HG02884 (cell line): ENCODE measurements at regions not wholly inside any gene's neighbourhood (a gene's known extent, or its start where the extent isn't known, plus 50 kb on each side); places are given as distances from the start of the nearest gene placed in this dataset.

Source experiments
- ATAC-seq: cut with Tn5 transposase; IDR thresholded peaks from one replicate; pipeline ENCODE4 v1.9.1; 2021; ENCODE audit warnings: mild to moderate bottlenecking, moderate library complexity; ENCODE audit not compliant: unreplicated experiment

DNA sequence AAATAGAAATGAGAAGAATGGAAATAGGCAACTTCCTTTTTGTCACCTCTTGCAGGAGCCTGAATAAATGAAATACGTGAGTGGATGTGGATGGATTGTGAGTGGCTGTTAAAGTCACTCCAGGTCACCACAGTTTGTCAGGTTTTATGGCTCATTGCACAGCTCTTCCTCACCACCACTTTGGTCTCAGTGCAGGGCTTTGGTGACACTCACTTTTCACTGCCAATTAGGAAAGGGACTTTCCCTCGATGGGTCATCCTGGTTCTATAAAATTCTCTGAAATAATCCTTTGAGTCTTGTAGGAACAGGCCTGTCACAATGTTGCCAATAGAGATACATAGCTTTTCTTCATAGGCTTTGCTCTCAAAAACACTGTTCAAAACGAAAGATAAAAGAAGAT is 172.4 kb upstream of the C11orf87 start:
- no peak for ATAC-seq

DNA sequence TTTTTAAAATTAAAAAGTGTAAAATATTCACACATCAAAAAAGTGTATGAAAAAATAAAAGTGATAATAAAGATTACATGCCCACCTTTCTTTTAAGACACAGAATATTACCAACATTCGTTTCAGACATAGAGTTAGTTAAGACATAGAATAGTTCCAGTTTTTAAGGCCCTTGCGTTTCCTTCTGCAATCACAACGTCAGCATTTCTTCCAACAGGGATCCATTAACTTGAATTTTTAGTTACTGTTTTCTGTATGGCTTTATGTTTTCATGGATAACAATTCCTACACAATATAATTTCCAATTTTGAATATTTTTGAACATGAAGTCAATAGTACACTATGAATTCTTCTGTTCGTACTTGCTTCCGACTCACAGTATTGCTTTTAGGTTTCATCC is 170.8 kb upstream of the C11orf87 start:
- no peak for ATAC-seq

DNA sequence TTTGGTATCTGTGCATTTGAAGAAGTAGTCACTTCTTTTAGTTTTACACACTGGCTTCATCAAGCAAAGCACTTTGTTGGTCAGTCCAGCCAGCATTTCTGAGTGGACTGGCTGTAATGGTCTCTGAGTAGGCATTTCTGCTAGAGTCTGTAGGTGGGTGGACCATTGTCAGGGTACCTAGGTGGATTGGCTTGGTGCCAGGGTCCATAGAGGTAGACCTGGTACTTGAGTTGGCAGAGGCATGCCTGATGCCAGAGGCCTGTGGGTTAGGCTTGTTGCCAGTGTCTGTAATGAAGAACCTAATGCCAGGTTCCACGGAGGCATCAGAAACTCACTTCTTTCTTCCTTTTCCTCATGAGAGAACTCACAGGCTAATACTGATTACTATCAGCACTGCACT is 157.9 kb upstream of the C11orf87 start:
- ATAC-seq: no peak

DNA sequence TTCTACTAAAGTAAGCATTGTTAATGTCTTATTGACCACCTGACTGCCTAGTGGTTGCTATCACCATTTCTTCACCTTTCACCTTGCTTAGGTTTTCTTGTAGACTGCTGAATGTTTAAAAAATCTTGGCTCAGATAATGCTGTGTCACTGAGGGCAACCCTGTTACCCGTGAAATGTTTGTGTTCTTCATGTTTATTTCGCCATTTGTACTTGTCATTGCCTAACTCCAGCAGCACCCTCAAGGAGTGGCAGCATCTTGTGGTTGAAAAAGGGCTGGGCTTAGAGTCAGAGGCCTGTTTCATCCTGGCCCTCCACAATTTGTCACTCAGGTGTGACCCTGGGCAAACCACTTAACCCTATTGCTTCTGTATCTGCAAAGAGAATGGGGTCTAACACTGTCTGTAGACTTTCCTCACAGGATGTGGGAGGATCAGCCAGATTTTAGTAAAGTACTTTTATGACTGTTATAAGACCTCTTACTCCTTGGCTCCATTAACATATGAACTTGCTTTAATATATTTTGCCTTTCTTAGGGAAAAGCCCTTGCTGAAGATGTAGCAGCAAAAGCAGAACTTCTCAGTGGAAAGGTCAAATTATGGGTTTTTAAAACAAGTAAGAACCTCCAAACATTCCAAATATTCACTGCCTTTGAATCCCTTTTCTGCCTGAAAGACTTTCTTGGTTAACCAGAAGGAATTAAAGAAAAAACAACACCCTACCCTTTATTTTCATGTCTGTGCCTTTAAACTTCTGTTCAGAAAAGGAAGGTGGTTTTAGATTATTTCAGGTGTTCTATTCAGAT is 154.5 kb upstream of the C11orf87 start:
- ATAC-seq: no peak

DNA sequence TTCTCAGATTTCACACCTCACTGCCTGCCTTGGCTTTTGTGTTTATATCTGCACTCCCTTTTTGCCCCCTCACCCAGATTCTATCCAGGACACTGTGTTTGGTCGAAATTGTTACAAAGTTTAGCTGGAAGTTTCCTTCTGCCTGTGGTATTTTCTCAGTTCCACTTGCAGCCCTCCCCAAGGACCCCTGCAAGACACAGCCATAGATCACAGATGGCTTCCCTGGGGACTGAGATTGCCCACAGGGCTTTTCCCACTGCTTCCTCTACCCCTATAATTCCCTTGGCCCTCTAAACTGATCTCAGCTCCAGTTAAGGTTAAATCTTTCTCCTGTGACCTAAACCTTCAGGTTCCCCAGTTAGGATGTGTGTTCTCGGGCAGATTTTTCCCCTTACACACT is 146.1 kb upstream of the C11orf87 start:
- ATAC-seq: no peak

DNA sequence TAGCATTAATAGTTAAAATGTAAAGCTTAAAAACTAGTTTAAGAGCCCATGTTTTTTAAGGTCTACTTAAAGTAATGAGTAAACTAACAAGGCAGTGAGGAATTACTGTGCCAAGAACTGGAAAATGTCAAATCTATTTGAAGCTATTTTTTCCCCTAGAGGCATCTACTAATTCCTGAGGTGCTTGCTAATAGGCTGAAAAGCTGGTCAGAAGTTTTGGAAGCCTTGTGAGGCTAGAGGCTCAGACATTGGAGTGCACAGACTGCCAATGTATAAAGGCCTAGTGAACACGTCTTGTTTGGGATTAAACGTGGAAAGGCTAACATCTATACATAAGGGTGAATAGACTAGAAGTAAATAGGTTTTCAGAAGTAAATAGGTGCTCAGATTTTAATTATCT is 136.5 kb upstream of the C11orf87 start:
- no peak for ATAC-seq

DNA sequence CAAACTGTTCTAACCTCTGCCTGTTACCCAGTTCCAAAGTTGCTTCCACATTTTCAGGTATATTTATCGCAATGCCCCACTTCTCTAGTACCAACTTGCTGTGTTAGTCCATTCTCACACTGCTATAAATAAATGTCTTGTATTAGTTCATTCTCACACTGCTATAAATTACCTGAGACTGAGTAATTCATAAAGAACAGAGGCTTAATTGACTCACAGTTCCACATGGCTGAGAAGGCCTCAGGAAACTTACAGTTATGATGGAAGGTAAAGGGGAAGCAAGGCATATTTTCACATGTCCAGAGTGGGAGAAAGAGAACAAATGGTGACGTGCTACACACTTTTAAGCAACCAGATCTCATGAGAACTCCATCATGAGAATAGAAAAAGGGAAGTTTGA is 130.4 kb upstream of the C11orf87 start:
- no peak for ATAC-seq

DNA sequence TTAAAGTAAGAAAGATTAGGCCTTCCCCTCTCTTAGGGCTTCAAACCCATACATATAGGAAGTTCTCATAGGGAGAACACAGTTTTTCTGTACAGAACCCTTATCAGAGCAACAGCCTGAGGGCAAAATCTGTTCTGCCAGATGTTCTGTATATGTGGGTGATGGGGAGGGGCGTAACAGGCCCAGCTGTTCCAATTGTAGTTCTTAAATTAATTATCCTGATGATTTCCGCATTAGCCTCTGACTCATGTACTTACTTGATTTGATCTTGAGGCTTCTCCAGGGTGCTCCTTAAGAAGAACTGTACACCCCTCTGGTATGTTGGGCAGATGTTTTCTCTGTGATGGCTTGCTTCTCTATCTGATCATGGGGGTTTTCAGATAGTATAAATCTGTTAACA is 123.1 kb upstream of the C11orf87 start:
- no peak for ATAC-seq

DNA sequence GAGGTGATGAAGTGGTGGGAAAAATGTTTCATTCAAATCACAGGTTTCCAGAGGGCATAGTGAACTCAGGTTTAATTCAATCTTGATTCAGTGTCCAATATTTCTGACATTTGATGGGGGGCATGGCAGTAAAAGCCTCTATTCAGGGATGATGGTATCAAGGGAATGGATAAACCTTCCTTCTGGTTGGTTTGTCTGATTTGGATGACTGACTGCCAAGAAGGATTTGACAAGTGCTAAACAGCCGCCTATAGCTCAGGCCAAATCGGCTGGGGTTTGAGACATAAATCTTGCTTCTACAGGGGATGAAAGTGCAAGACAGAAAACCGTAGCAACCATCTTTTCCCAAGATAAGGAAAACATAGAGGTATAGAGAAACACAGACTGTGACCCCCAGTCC is 121.8 kb upstream of the C11orf87 start:
- no peak for ATAC-seq

DNA sequence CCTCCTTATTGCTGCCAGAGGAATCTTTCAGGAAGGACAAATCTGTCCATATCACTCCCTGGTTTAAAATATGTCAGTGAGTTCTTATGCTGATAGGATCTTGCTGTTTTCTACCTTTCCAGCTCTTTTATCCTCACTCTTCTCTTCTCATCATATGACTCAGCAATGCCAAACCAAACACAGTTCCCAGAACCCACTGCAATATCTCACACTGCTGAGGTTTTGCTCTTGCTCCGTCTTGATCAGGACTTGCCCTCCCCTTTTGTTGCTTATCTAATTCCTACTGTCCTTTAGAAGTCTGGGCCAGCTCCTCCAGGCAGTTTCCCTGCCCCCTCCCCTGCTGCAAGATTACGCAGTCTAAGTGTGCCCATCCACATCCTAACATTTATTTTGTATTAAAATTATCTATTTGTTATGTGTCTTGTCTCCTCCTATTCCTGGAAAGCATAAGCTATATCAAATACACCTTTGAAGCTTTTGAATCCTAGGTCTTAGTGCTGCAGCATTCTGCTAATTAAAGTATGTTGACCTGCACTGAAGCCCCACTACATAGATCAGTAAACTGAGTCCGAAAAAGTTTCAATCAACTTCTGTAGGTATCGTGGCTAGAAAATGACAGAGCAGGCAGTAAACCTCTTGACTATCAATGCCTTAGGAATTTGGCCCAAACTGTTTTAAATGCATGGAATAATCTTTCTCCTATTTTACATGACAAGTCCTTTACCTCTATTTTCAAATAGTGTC is 119.2 kb upstream of the C11orf87 start:
- ATAC-seq: no peak

DNA sequence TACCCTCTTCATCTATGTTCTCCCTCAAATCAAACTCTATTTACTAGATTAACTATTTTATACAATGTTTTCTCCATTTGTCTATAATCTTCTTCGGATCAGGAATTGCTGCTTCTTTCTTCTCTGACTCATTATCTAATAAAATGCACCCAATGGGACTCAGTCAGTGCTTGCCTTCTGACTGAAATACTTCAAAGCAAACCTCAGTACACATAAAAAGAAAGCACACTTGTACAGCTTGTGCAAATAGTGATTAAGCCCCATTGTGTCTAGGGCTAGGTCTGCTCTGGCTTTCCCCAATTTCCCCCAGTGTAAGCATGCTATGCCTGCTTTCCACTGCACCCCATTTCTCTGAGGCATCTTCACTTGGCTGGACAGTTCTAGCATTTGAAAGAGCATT is 118.6 kb upstream of the C11orf87 start:
- ATAC-seq: no peak

DNA sequence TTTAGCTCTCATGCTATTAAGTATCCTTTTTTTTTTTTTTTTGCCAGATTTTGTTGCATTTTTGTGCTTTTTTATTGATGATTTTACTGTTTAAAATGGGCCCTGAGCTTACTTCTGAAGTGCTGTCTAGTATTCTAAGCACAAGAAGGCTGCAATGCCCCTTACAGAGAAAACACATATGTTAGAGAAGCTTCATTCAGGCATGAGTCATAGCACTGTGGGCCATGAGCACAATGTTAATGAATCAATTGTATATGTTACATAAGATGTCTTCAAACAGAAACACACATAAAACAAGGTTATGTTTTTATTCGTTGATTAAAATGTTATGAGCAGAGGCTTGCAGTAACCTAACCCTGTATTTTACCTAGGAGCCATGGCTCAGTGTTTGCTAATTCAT is 117.8 kb upstream of the C11orf87 start:
- ATAC-seq: no peak

DNA sequence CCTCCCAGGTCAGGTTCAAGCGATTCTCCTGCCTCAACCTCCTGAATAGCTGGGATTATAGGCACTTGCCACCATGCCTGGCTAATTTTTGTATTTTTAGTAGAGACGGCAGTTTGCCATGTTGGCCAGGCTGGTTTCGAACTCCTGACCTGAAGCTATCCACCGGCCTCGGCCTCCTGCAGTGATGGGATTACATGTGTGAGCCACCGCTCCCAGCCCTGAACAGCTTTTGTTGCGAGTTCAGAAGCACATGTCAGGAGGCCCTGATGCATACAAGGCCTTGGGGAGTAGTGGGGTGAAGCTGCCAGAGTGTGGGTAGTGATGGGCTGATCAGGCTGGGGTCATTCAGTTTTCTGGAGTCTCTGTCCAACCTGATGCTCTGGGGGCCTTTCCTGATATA is 117.0 kb upstream of the C11orf87 start:
- no peak for ATAC-seq

DNA sequence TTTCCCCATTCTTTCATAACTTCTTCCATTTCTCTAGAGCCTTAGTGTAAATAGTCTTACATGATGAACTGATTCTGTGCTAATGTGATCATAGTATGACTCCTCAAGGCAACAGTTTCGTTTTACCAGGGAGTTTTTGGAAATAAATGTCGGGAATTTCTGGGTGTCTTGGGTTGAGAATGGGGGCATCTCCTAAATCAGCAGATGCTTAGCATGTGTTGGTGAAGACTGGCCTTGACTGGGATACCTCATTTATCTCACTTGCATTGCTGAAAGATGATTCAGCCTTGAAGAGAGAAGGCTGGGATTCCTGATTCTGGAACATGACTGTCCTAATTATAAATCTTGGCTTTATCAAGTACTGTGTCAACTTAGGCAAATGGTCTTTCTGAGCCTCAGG is 115.7 kb upstream of the C11orf87 start:
- no peak for ATAC-seq

DNA sequence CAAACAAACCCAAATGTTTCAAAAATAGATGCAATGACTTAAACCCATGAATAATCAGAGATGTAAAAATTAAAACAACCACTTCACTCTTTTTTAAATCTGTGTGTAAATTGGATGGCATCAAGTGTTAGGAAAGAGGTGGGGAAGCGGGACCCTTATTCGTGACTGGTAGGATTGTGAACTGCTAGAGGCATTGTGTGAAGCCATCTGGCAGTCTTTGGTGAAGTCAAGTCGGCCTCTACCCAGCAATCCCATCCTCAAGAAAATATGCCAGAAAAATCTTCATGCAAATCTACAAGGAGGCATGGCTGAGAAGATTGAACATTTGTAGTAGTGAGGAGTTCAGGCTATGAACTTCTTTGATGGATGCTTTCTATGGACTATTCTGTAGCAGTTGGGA is 114.6 kb upstream of the C11orf87 start:
- no peak for ATAC-seq

DNA sequence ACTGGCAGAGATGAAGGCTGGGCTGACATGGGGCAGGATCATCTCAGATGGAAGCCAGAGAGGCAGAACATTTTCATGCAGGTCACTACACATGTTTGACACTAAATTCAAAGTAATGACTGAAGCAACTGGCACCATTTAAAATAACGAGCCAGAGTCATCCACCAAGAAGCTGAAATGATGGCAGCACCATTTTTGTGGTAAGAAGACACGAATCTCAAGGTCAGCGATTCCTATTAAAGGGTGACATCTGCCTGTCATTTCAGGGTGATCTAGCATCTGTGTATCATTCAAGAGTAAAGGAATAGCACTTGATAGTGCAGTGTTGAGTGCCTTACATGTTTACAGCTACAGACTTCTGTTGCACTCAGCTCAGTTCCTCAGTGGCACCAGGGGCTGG is 113.4 kb upstream of the C11orf87 start:
- no peak for ATAC-seq

DNA sequence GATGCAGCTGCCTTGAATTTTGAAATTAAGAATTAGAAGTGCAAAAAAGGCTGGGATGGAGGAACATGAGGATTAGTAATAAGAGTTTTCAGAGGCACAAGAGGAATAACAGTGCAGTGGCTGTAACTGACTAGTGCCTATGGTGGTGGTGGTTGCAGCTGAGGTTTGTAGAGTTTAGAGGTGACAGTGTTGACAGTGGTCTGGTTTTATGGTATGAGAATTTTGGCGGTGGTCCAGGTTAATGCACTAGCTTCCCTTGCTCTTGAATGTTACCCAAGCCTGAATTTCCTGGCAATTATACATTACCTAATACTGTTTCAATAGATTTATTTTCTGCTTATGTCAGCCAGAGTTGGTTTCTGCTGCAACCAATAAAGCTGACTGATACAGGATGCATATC is 112.8 kb upstream of the C11orf87 start:
- no peak for ATAC-seq

DNA sequence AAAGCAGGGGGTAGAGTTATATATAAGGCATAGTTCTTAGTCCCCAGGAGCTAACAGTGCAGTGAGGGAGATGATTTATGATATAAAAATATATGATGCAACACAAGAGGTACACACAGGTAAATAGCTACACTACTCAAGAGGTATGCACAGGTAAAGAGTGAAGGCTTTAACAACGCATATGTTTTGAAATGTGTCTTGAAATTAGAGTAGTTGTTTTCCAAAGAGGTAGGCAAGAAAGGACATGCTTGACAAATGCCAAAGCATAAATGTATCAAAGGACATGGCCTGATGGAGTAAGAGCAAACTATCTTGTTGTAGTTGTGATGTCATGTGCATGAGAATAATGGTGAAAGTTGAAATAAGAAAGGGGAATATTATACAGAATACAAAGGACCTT is 104.3 kb upstream of the C11orf87 start:
- no peak for ATAC-seq

DNA sequence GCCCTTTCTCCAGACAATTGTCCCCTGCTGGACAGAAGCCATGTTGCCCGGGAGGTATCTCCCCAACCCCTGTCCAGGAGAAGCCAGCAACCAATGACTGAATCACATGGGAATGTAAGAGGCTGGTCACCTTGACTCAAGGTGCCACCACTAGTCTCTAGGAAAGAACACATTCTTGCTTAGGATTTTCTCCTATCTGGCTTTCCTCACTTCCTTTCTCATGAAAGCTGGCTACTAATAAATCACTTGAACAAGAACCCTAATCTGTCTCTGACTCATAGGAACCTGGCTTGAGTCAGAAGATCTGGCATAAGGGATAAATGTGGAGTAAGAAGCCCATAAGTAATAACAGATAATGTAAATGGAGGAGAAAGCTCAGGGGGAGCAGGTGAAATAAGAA is 101.4 kb upstream of the C11orf87 start:
- no peak for ATAC-seq

DNA sequence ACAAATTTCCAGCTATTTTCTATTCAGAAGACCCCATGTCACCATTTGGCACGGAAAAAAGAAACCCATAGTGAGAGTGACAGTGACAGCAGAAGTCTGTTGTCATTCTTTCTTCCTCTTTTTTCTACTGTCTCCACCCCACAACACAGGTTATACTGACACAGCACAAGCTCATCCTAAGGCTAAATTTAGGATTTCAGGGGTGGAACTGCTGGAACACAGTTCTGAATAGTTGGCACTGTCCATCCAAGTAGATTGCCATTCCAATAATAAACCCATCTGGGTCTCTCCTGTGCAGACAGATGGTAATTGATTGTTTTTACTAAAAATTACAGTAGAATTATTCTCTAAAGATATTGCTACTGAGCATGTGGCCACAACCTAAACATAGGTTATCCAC is 95.2 kb upstream of the C11orf87 start:
- ATAC-seq: no peak

DNA sequence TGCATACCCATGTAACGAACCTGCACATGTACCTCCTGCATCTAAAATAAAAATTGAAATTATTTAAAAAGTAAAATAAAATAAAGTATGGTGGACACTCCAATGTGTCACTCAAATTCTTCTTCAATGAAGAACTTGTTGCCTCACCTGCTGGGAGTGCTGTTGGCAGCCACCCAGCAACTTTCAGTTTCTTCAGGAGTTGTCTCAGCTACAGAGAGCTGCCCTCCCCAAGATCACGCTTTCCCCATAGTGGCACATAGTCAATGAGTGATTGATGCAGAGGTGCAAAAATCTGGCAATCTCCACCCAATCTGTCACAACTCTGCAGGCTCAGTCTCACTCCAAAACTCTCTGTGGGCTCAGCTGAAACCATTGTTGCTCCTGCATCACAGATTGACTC is 92.3 kb upstream of the C11orf87 start:
- ATAC-seq: no peak

DNA sequence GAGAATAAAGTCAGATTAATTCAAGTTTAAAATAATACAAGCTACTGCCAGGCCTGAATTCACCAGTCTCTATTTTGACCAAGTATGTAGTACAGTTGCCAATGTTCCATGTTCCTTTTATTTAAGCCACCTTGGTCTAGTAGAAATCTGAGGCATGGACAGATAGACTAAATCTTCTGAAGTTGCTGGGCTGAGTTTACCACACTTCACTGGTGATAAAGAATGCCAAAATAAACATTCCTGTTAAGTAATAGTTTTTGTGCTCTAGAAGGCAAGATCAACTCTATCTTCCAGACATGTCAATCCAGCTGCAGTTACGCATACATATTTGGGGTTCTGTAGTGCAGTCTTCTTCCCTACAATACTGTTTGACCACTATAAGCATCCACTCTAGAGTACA is 83.9 kb upstream of the C11orf87 start:
- no peak for ATAC-seq

DNA sequence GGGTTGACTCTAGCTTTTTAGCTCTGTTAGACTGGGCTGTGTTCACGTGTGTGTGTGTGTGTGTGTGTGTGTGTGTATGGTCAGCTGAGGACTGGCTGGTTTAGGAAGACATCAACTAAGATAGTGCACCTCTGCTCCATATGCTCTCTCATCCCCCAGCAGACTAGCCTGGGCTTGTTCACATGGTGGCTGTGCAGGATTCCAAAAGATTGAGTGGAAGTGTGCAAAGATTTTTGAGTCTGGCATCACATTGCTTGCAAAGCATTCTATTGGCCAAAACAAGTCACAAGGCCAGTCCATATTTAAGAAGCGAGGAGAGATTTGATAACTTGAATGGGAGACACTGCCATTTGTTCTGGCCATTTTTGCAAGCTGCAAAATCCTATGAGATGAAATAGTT is 79.7 kb upstream of the C11orf87 start:
- ATAC-seq: no peak
